ENCODE measurements at regions not wholly inside any gene's neighbourhood (a gene's known extent, or its start where the extent isn't known, plus 50 kb on each side); places are given as distances from the start of the nearest gene placed in this dataset.

- TF ChIP-seq YY1 (IDR thresholded peaks at IDR 0.05; ENCODE audit: insufficient read depth, insufficient read length) (no peak), ZNF274 (IDR thresholded peaks at IDR 0.05; ENCODE audit: low read depth, low read length) (no peak), SUZ12 (IDR thresholded peaks at IDR 0.05; ENCODE audit: extremely low read depth, insufficient read depth, insufficient read length) (no peak)
These were observed 1210.7 kb upstream of the PCDH9 start for GRCh38 chr13:68440874-68441273.
